ENCODE measurements at regions not wholly inside any gene's neighbourhood (a gene's known extent, or its start where the extent isn't known, plus 50 kb on each side); places are given as distances from the start of the nearest gene placed in this dataset.

DNA sequence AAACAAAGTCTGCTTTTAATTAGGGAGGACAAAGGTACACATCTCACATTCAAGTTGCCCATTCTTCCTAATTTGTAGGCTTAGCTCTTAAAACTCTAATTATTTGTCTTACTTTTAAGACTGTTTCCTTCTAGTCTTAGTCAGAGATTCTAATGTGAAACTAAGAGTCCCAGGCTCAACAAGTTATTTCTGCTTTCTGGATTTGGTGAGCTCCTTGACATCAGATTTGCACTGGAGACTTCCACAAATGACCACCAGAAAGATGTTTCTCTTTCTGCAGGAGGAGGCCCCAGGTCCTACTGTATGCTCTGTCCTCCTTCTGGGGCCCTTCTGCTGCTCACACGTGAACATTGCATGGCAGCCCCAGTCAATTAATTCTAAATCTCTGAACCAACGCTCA lies 194.2 kb upstream of the JUN start:
- DNase-seq: no peak

DNA sequence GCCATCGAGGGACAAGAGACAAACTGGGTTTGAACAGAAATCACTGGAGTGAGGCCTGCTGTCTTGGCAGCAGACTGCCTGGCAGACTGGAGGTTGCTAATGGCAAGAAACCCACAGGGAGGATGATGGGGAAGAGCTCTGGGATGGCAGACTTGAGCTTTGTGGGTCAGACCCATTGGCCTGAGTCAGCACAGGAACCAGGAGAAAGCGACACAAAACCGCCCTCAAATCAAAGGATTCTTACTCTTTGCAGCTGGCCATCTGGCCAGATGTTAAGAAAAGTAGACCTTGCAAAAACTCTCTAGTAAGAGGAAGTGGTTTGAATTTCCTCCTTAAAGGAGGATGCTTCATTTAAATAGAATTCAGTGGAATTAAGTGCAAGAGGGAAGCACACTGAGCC lies 195.2 kb upstream of the JUN start:
- no peak for DNase-seq

DNA sequence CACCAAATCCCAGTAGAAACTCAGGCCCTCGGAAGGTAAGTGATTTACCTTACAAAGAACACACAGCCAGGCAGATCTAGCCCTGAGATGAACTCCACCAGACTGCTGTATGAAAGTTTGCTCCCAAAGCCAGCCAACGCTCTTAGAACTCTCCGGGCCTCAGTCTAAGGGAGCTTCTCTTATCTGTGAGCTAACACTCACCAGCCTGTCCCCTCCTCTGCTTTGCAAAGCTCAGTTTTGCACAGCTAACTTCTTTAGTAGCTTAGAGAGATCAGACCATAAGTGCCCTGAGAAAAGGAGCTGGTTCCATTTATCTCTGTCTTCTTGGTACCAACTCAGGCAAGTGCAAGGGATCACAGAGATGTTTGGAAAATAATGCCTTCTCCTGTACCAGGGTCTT lies 195.8 kb upstream of the JUN start:
- DNase-seq: no peak

DNA sequence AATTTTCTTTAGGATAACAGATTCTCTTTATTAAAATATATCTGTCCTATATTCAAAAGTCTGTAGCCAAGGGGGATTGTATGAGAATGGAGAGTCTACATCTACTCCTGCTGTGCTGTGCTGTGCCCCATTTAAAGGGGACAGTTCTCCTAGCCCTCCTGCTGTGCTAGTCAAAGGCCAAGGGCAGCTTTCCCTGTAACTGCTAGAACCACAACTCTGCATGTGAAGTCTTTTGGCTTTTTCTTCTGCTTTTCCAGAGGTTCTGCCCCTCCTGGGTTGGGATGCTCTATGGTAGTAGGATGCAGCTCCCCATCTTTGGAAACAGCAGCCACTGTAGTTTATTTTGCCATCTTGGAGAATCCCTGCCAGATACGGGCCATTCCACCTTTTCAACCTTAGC lies 197.5 kb upstream of the JUN start:
- DNase-seq: no peak

DNA sequence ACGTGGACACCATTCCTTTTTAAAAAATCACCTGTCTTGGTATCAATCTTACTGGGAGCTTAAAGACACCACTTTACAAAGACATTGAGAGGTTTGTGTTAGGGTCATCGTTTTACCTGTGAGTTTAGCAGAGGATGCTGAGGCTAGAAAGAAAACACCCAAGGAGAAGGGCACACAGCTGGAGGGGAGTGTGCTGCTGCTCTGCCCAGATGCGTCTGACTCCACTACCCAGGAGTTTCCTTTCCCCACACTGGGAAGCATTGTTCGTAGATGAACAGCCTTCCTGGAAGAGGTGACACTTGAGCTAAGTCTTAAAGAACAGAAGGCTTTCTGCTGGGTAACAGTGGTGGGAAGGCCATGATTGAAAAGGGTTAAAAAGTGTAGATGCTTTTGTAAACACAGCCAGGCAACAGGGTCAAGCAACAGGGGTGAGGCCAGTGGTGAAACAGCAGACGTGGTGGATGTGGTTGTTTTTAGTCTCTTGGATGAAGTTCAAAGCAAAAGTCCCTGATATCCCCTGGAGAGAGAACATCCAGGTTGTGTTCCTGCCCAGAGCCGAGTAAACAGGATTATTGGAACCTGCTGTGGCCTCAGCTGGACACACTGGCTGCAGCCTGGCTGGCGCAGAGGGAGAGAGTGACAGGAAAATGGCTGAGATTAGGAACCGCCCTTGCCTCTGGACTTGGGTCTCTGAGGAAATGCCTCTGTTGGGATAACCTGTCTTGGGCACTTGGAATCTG lies 198.6 kb upstream of the JUN start:
- DNase-seq: no peak

DNA sequence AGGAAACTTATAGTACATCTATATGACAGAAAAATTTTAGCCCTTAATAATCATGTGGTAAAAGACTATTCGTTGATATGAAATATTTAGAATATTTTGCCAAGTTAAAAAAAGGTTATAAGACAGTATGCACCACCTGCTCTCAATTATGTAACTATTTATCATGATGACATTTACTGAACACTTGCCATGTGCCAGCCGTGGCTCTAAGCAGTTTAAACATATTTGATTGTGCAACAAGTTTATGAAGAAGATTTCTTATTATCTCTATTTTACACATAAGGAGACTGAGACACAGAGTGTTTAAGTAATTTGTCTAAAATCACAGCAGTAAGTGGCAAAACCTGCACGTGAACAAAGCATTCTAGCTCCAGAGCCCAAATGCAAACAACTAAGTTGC lies 199.3 kb upstream of the JUN start:
- no peak for DNase-seq

DNA sequence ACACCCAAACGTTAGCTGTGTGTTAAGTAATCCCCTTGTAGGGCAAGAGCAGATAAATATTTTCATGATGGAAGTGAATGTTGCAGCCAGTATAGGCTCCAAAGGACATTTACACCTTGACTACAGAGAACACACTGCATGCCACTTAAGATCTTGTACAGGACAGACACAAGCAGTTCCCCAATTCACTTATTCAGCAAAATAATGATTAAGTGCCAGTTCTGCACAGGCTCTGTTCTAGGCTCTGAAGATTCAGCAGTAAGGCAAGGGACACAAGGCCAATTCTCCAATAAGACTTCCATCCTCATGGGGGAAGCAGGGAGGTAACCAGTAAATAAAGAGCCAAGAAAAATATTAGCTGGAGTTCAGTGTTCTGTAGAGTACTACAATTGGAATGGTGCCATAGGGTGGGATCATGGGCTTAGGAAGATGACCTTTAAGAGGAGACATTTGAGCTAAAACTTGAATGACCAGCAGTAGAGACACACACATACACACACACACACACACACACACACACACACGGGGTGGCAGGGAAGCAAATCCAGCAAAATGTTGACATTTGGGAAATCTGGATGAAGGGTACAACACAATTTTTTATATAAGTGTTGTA lies 199.9 kb upstream of the JUN start:
- no peak for DNase-seq

DNA sequence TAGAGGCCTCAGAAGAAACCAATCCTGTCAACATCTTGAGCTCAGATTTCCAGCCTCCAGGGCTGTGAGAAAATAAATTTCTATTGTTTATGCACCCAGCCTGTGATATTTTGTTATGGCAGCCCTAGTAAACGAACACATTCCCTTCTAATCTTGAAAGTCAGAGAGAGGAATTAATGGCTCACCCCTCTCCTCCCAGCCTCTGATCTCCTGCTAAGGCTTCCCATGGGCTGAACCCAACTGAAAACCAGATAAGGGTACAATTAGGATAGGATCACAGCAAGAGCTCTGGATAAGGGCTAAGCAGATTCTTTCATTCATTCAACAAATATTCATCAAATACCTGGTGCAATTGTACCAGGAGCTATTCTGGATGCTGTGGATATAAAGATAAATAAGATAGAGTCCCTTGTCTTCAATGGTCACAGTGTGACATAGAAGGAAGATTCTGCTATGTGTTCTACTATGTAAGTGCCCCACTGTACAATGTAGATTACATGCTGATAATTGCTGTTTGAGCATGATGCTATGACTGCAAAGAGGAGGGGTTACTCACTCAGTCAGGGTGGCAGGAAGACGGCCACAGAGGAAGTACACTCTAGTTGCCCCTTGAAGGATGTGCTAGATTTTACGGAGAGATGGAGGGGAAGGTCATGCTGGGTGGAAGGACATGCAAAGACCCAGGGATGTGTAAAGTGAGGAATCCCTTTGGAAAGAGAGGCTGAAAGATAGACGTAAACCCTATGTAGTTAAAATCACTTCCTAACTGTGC lies 203.3 kb upstream of the JUN start:
- no peak for DNase-seq

DNA sequence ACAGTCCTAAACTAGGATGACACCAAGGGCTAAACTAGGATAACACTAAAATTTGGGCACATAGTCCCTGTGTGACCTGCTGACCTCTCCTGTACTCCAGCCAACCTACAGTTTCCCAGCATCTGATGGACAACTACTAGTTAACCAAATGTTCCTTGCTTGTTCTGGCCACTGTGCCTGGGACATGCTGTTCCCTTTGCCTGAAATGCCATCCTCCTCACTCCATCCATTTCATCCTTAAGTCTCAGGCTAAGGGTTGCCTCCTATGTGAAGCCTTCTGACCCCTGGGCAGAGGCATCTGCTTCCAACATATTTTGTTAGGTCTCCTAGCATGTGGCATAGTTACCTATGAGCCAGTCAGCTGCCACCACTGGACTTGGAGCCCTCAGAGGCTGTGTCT lies 204.9 kb upstream of the JUN start:
- no peak for DNase-seq

DNA sequence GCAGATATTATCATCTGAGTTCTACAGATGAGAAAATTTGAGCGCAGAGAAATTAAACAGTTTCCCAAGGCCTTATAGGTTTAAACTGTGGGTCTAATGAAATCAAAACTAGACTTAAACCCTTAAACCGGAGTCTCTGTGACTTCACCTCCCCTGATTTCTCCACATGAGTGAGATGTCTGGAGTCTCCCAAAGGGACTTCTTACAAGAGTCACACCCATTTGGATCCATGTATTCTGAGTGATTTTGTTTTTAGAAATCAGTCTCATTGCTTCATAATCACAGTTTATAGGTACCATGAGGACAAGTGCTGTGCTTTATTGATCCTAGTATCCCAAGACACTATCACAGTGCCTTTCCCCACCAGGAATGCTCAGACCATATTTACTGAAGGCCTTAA lies 206.0 kb upstream of the JUN start:
- no peak for DNase-seq

DNA sequence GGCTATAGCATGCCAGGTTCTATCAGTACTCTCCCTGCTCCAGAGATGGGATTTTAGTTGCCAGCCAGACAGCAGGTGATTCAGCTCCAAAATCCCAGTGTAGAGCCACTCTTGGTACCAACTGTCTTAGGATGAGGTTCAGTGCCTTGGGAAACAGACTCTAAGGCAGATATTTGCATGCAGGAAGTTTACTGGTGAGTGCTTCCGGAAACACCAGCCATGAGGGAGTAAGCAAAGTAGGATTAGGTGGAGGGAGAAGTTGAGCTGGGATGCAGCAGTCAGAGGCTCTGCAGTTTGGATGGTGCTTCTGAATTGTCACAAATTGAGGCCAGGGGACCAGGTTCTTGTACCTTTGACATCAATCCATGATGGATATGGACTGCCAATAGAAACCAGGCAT lies 207.5 kb upstream of the JUN start:
- no peak for DNase-seq

DNA sequence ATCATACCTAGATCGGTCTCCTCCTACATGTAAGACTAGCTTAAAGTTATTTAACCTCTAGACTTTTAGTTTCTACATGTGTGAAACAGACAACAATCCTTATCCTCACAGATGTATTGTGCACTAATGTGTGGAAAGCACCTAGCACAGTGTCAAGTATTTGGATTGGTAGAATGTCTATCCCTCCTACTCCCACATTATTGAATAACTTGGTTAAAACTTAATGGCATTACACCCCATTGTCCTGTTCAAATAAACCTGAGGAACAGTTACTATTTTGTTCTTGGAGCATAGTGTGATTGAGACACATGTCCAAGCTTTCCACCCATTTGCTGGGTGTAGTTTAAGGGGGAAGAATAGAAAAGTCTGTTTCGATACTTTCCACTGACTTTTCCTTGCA lies 208.8 kb upstream of the JUN start:
- DNase-seq: no peak

DNA sequence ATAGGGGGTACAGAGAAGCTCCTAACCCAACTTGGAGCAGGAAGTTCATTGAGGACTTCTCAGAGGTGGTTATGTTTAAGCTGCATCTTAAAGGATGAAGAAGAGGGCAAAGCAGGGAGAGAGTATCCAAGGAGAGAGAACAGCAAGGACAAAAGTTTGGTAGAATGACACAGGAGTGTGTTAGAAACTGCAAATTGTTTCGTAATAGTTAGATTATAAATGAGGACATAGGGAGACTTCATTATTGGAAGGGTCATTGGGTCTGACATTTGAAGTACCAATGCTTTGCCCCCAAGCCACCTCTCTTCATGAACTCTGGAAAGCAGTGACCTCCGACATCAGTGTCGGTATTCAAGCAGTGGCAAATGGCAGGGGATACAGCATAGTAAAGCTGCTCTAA lies 209.6 kb upstream of the JUN start:
- no peak for DNase-seq

DNA sequence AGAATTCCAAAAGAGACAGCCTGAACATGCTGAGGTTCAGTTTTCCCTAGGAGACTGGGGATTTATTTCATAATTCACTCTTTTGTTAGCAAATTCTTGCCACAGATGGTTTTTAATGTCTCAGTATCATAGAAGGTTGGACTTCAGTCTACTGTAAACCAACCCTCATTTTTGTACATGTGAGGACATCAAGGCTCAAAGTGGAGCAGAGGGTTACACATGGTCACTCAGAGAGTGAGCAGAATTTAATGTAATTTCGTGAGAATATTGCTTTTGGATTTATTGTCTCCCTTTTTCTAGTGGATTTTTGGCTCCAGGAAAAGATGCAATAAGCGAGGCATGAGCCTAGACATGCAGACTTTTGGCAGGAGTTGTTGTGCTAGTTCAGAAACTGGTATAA lies 210.8 kb upstream of the JUN start:
- DNase-seq: no peak

DNA sequence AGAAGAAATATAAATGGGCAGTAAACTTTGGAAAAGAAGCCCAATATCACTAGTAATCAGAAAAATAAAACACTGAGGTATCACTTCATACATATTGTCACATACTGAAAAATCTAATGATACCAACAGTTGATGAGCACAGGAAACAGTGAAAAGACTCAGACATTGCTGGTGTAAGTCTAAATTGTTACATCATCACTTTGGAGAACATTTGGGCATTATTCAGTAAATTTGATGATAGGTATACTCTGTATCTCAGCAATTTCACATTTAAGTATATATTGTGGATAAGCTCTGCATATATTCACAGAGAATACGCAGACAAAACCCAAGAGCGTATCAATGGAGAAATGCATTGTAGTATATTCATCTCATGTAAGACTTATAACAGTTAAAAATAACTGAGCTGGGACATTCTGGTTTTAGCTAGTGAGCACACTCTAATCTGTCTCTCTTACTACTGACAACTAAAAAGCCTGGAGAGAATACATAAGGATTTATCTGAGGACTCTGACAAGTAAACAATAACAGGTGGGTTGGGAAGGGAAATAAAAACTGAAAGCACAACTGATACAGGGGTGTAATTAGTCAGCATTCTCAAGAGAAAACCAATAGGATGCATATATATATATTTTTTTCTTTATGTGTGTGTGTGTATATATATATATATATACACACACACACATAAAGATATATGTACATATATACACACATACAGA lies 212.7 kb upstream of the JUN start:
- DNase-seq: no peak

DNA sequence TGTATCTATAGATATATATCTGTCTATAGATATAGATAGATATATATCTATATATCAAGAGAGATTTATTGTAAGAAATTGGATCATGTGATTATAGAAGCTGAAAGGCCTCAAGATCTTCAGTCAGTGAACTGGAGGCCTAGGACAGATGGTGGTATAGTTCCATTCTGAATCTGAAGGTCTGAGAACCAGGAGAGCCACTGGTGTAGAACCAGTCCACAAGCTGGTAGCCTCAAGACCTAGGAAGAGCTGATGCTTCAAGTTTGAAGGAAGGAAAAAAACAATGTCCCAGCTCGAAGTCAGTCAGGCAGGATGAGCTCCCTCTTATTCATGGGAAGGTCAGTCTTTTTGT lies 213.2 kb upstream of the JUN start:
- no peak for DNase-seq

DNA sequence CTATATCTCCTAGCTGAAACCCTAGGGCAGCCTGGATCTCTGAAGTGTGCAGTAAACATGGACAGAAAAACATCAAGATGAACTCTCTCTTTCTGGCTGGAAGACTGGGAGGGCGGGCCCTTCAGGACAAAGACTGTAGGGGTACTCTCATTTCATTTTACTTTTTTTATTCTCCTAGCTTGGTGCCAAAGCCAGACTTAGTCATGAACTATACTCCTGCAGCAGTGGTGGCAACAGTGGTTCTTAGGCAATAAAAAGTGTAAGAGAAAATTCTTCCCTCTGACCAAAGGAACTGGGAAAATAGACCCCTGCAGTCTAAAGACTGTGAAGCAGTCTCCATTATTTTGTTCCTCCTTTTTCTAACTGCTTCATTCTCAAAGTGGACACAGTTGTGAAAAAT lies 213.8 kb upstream of the JUN start:
- DNase-seq: no peak

DNA sequence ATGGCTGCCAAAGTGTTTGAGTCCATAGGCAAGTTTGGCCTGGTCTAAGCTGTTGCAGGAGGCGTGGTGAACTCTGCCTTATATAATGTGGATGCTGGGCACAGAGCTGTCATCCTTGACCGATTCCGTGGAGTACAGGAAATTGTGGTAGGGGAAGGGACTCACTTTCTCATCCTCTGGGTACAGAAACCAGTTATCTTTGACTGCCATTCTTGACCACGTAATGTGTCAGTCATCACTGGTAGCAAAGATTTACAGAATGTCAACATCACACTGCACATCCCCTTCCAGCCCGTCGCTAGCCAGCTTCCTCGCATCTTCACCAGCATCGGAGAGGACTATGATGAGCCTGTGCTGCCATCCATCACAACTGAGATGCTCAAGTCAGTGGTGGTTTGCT lies 215.8 kb upstream of the JUN start:
- DNase-seq: no peak

DNA sequence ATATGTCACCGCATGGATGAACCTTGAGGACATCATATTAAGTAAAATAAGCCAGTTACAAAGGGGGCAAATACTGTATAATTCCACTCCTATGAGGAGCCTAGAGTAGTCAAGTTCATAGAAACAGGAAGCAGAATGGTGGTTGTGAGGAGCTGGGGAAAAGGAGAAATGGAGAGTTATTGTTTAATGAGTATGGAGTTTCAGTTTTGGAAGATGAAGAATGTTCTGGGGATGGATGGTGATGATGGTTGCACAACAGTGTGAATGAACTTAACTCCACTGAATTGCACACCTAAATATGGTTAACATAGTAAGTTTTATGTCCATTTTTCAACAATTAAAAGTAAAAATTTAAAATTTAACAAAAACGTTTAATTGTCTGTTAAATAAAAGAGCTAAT lies 220.9 kb upstream of the JUN start:
- DNase-seq: no peak

DNA sequence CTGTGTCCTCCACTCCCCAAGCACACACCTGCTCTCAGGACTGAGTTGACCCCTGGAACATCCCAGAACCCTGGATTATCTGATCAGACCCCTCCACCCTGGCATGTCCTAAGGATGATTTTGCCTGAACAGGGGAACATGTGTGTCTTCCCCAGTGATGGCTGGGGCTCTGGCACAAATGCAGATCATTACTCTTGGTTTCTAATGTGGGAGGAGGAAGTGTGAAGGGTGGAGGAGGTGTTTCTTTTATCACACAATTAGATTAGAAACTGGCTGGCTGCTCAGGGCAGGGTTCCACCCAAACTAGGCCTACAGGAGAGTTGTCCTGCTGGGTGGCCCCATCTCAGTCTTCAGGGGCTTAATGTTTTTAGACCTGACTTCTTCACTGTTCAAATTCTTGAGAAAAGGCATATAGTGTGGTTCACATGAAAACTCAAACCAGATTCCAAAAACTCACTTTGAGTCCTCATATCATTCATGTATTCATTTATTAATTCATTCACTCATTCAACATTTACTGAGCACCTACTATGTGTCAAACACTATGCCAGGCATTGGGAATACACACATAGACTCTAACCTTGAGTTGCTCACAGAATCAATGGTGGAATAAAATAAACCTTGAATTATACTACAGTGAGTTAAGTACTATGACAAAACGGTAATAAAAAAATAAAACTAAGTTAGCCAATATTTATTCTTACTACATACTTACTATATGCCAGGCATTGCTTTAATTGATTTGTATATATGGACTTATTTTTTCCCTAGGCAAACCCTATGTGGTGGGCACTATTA lies 221.8 kb upstream of the JUN start:
- no peak for DNase-seq

DNA sequence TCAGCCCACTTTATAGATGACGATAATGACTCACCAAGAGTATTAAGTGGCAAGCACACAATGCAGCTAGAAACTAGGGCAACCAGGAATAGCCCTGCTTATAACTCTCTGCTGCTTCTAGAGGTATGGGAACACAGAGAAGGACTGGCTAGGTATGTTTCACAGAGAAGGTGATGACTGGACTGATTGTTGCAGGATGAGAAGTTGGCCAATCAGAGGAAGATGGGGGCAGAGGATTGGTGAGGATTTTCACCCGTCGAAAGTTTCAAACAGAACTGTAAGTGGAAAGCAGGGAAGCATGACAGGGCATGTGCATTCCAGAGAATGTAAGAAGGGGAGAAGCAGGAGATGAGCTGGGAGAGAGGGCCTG lies 222.4 kb upstream of the JUN start:
- no peak for DNase-seq

DNA sequence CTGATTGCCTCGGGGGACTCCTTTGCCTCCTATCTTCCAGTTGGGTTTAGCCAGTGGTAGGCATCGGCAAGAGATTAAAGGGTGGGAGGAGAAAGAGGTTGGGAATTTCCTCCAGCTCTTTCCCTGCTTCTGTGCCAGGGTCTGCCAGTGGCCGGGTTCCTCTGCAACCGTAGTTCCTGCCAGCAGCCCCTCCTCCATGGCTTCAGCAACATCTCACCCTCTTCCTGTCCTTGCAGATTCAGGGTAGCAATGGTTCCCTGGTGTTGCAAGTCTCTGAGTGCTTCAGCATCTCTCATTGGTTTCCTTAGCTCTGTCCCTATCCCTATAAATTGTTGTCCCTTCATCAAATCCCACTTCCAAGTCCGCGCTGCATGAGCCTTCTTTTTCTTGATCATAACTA lies 223.1 kb upstream of the JUN start:
- DNase-seq: no peak

DNA sequence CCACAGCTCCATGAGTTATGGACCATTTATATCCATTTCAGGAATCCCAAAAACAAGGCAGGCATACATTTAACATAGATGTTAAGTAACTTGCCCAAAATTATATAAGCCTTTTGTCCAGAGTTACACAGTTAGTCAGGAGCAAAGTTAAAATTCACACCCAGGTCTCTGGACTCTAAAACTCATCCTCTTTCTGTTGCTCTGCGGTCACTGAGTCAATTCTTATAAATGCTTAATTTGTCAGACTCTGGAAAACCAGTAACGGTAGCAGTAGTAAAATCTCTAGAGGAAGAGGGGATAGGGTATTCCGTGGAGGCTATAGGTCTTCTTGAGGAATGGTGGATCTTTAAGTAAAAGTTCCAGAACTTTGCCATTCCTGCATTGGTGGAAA lies 223.6 kb upstream of the JUN start:
- no peak for DNase-seq
